ENCODE measurements at regions not wholly inside any gene's neighbourhood (a gene's known extent, or its start where the extent isn't known, plus 50 kb on each side); places are given as distances from the start of the nearest gene placed in this dataset.

- TF ChIP-seq CTCF (IDR thresholded peaks at IDR 0.05; ENCODE audit: low read depth, low read length, missing input control) = no peak
- TF ChIP-seq TAF1 (conservative IDR thresholded peaks at IDR 0.05) = no peak
- no peak for TF ChIP-seq YY1 (IDR thresholded peaks at IDR 0.05)
- TF ChIP-seq FOXA2 (IDR thresholded peaks at IDR 0.05) = no peak
- no peak for TF ChIP-seq FOXA1 (IDR thresholded peaks at IDR 0.05)
- no peak for TF ChIP-seq GABPA (IDR thresholded peaks at IDR 0.05 in 1 of 2, conservative IDR thresholded peaks at IDR 0.05 in 1 of 2)
- no peak for TF ChIP-seq REST (IDR thresholded peaks at IDR 0.05)
- TF ChIP-seq JUND (IDR thresholded peaks at IDR 0.05) = no peak
- TF ChIP-seq ATF3 (IDR thresholded peaks at IDR 0.05) = no peak
Measured at GRCh38 chr16:59612094-59612493, 878.0 kb upstream of the GOT2 start.

Data from liver (tissue), 3 donors.